ENCODE measurements at regions not wholly inside any gene's neighbourhood (a gene's known extent, or its start where the extent isn't known, plus 50 kb on each side); places are given as distances from the start of the nearest gene placed in this dataset.

- TF ChIP-seq TCF7L2 (IDR thresholded peaks at IDR 0.05; ENCODE audit: borderline replicate concordance, extremely low read depth, insufficient read depth, insufficient read length) (no peak), MAX (IDR thresholded peaks at IDR 0.05) (no peak), EZH2 (IDR thresholded peaks at IDR 0.05) (no peak), ZFX (IDR thresholded peaks at IDR 0.05) (no peak), POLR2AphosphoS5 (IDR thresholded peaks at IDR 0.05; ENCODE audit: low read depth, low read length) (no peak)
Measured at GRCh38 chr1:70509996-70510876, 99.2 kb downstream of the CTH start (continued).

GRCh38 chr1:70517444-70517843 is 106.4 kb downstream of the CTH start:
- no peaks in the 10 kb centered on the region for H3K4me1 ChIP-seq (ENCODE audit: control insufficient read depth in 1 of 2, insufficient read depth in 2 of 2, low read length in 2 of 2)
- no peaks in the 10 kb centered on the region for H3K79me2 ChIP-seq (ENCODE audit: insufficient read depth, low read length)
- H3K9me2 ChIP-seq (ENCODE audit: insufficient read depth), result no peaks in the 10 kb centered on the region
- no peak for ATAC-seq
- H3K36me3 ChIP-seq (ENCODE audit: control insufficient read depth in 1 of 2, insufficient read depth in 2 of 2, low read length in 2 of 2), result no peaks in the 10 kb centered on the region
- H3K4me2 ChIP-seq (ENCODE audit: low read length), result no peak overlapping the region
- H4K20me1 ChIP-seq (ENCODE audit: insufficient read depth), result no peaks in the 10 kb centered on the region
- intact Hi-C loops (cut with micrococcal nuclease), result no loop called here
- H2AFZ ChIP-seq (ENCODE audit: low read depth, low read length, poor library complexity, severe bottlenecking), result no peak overlapping the region
- ChIA-PET POLR2A (no interaction called here), CTCF (no interaction called here), RAD21 (ENCODE audit: low non-redundant PET in 1 of 2, low total read pairs in 2 of 2, uncharacterized antibody in 2 of 2, unreplicated experiment in 2 of 2) (no interaction called here)
- no peak overlapping the region for H3K4me3 ChIP-seq (replicated peaks in 1 of 2; ENCODE audit: low read depth in 1 of 2, low read length in 2 of 2)
- H3K27ac ChIP-seq (ENCODE audit: low read depth, low read length), result no peak overlapping the region
- no peaks in the 10 kb centered on the region for H3K27me3 ChIP-seq (ENCODE audit: insufficient read depth, low read length)
- TF ChIP-seq YY1 (IDR thresholded peaks at IDR 0.05; ENCODE audit: extremely low read depth, insufficient replicate concordance, low read depth, low read length) (no peak), CBX3 (IDR thresholded peaks at IDR 0.05; ENCODE audit: low read depth) (no peak), MAX (IDR thresholded peaks at IDR 0.05) (no peak), EGR1 (IDR thresholded peaks at IDR 0.05; ENCODE audit: low read depth) (no peak), SIN3A (IDR thresholded peaks at IDR 0.05; ENCODE audit: low read depth) (no peak)
- no peak for DNase-seq (ENCODE audit: low read depth, low spot score)
- H3K9ac ChIP-seq (ENCODE audit: low read length), result no peak overlapping the region
- H3K9me3 ChIP-seq (ENCODE audit: control insufficient read depth in 1 of 2, insufficient read depth in 1 of 2, low read depth in 1 of 2, low read length in 2 of 2), result no peaks in the 10 kb centered on the region
- BruUV-seq (replicated peaks), result no TSS peak

Data from HCT116 (cell line).